Renal cortex interstitium (tissue), 11 donors: ENCODE measurements at regions not wholly inside any gene's neighbourhood (a gene's known extent, or its start where the extent isn't known, plus 50 kb on each side); places are given as distances from the start of the nearest gene placed in this dataset.

Source experiments
- DNase-seq, 11 donors: peaks; one replicate each; pipeline ENCODE4 v3.0.0-alpha.2; 2013; ENCODE audit warnings: low read depth in 9 of 11, low spot score in 4 of 11; ENCODE audit errors: extremely low read depth in 1 of 11

- peak in 6 of 11 donors; percentile 7 to 24 (median 18) for DNase-seq
Observed at GRCh38 chr21:16534408-16535101, 804.8 kb downstream of the USP25 start.

- DNase-seq, result no peak
Observed at GRCh38 chr21:16535102-16535422, 805.3 kb downstream of the USP25 start.

GRCh38 chr21:16535626-16536025 is 805.8 kb downstream of the USP25 start:
- DNase-seq, result no peak

- no peak for DNase-seq
Observed at GRCh38 chr21:16536140-16536539, 806.4 kb downstream of the USP25 start.

- DNase-seq, result no peak
Observed at GRCh38 chr21:16536643-16537434, 807.1 kb downstream of the USP25 start.

GRCh38 chr21:16537501-16537900 is 807.7 kb downstream of the USP25 start:
- DNase-seq, result no peak

- DNase-seq, result no peak
Observed at GRCh38 chr21:16538405-16538804, 808.6 kb downstream of the USP25 start.

GRCh38 chr21:16538936-16539440 is 809.2 kb downstream of the USP25 start:
- no peak for DNase-seq

GRCh38 chr21:16540966-16541727 is 811.4 kb downstream of the USP25 start:
- no peak for DNase-seq

GRCh38 chr21:16550118-16550517 is 820.3 kb downstream of the USP25 start:
- no peak for DNase-seq

GRCh38 chr21:16550917-16551741 is 821.3 kb downstream of the USP25 start:
- no peak for DNase-seq

GRCh38 chr21:16552880-16553279 is 823.1 kb downstream of the USP25 start:
- no peak for DNase-seq

GRCh38 chr21:16554503-16554902 is 824.7 kb downstream of the USP25 start:
- DNase-seq, result no peak

- no peak for DNase-seq
Observed at GRCh38 chr21:16563116-16563515, 833.3 kb downstream of the USP25 start.

GRCh38 chr21:16563795-16564194 is 834.0 kb downstream of the USP25 start:
- peak in 3 of 11 donors; percentile 36 to 67 (median 40) for DNase-seq

- no peak for DNase-seq
Observed at GRCh38 chr21:16568244-16568643, 838.5 kb downstream of the USP25 start.

GRCh38 chr21:16568661-16569060 is 838.9 kb downstream of the USP25 start:
- no peak for DNase-seq

GRCh38 chr21:16569679-16570078 is 839.9 kb downstream of the USP25 start:
- no peak for DNase-seq

GRCh38 chr21:16570171-16570570 is 840.4 kb downstream of the USP25 start:
- DNase-seq, result no peak
